Panc1 (cell line): ENCODE measurements at regions not wholly inside any gene's neighbourhood (a gene's known extent, or its start where the extent isn't known, plus 50 kb on each side); places are given as distances from the start of the nearest gene placed in this dataset.

Experiments used
- ATAC-seq: fragments of 200-7000 bp; cut with Tn5 transposase; 2 replicates; pipeline ENCODE4 v1.9.1; 2020; ENCODE audit warnings: mild to moderate bottlenecking, moderate library complexity
- BruUV-seq: library from RNA; stranded (reverse); fragments of 400-500 nt; replicated peaks from 2 replicates; lab custom pipeline; 2021; lab: Mats Ljungman, UMichigan
- CTCF ChIA-PET: fragments of 300-600 bp; sonication (Branson Sonifier 250); formaldehyde crosslinking; loops from one replicate; lab custom pipeline; 2022; ENCODE audit warnings: antibody characterized with exemption; lab: Charles Lee
- POLR2A ChIA-PET: fragments of 300-600 bp; sonication (Branson Sonifier 250); formaldehyde crosslinking; loops from one replicate; lab custom pipeline; 2022; ENCODE audit warnings: antibody characterized with exemption; lab: Charles Lee
- DNase-seq: peaks from one replicate; pipeline ENCODE4 v3.0.0-alpha.2; 2010; ENCODE audit warnings: low read depth, low spot score
- H3K27ac ChIP-seq: 2 replicates; pipeline ENCODE4 v1.5.1; 2011; ENCODE audit warnings: mild to moderate bottlenecking, low read length, inconsistent platforms
- H3K27me3 ChIP-seq: fragments of 200-500 bp; sonication (Bioruptor generic); 2 replicates; pipeline ENCODE4 v1.6.0; 2014; ENCODE audit warnings: low read length, inconsistent platforms; ENCODE audit not compliant: control insufficient read depth, insufficient read depth
- H3K36me3 ChIP-seq: fragments of 200-500 bp; sonication (Bioruptor generic); 2 replicates; pipeline ENCODE4 v1.5.1; 2014; ENCODE audit warnings: inconsistent platforms, mild to moderate bottlenecking, low read length, moderate library complexity; ENCODE audit not compliant: control insufficient read depth, insufficient read depth
- H3K4me1 ChIP-seq: 2 replicates; pipeline ENCODE4 v1.5.1; 2011; ENCODE audit warnings: inconsistent platforms, mild to moderate bottlenecking, low read length, moderate library complexity; ENCODE audit not compliant: control insufficient read depth, insufficient read depth
- H3K4me3 ChIP-seq, 2 experiments: 2 replicates each; pipeline ENCODE4 v1.5.1; 2011 to 2012; ENCODE audit warnings: low read depth in 2 of 2, low read length in 2 of 2, mild to moderate bottlenecking in 2 of 2, inconsistent platforms in 1 of 2, moderate library complexity in 1 of 2
- H3K9me3 ChIP-seq: fragments of 200-500 bp; sonication (Bioruptor generic); 2 replicates; pipeline ENCODE4 v1.5.1; 2014; ENCODE audit warnings: low read depth, mild to moderate bottlenecking, inconsistent platforms, low read length, moderate library complexity; ENCODE audit not compliant: control insufficient read depth, insufficient read depth
- POLR2AphosphoS5 ChIP-seq: IDR thresholded peaks from 2 replicates; pipeline ENCODE4 v1.6.1; 2012; ENCODE audit warnings: mild to moderate bottlenecking, low read depth, low read length, moderate library complexity
- SIN3A ChIP-seq: IDR thresholded peaks from 2 replicates; pipeline ENCODE4 v1.6.1; 2012; ENCODE audit warnings: low read depth, mild to moderate bottlenecking, low read length, moderate library complexity, borderline replicate concordance; ENCODE audit not compliant: insufficient read depth
- TCF7L2 ChIP-seq: IDR thresholded peaks from 2 replicates; pipeline ENCODE4 v1.6.1; 2011; ENCODE audit warnings: mild to moderate bottlenecking, low read depth, low read length, inconsistent platforms
- in situ Hi-C: cut with HindIII; loops from 2 replicates; pipeline ENCODE4 v1.10.0; 2016; ENCODE audit warnings: low sequenced_read_pairs, low pct_unique_long_range_greater_than_20kb
- intact Hi-C: fragments of 100-400 bp; cut with micrococcal nuclease; formaldehyde crosslinking; loops from one replicate; pipeline ENCODE4 v1.10.0; 2022; ENCODE audit not compliant: unreplicated experiment
- TF ChIP-seq, protein P1 (sequence below): fragments of 450-650 bp; IDR thresholded peaks from 2 replicates; pipeline ENCODE4 v1.5.1; 2017; ENCODE audit warnings: mild to moderate bottlenecking
- TF ChIP-seq, protein P2 (sequence below), 2 experiments: IDR thresholded peaks; 2 replicates each; pipeline ENCODE4 v1.6.1; 2011 to 2012; ENCODE audit warnings: low read depth in 2 of 2, control low read depth in 1 of 2, low read length in 1 of 2, mild to moderate bottlenecking in 1 of 2, moderate library complexity in 1 of 2; ENCODE audit not compliant: insufficient read depth in 1 of 2

DNA sequence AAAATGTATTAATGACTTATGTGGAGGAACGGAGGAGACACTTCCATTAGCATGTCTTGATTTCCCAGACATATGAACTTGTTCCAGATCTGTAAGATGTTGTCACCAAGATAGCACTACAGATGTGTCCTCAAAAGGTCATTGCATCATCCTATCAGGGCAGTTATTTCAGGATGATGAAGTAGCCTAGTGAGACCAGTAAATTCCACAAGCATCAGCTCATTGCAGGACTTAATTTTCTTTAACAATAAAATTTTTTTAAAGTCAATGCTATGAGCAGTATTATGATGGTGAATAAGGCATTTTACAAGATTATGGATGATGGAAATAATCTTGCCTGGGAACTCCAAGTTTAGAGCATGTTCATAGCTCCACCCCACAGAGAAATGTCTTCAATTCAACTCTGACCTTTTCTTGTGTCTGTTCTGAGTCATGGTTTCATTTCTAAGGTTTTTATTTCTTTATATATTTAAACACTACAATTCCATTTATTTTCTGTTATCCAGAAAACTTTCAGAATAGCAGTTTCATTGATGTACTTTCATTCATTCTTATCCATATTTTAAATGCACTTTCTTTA is 1203.3 kb upstream of the CELF2 start:
- no peak overlapping the region for H3K27ac ChIP-seq
- TF ChIP-seq SIN3A (no peak), POLR2AphosphoS5 (no peak), TCF7L2 (no peak)
- TF ChIP-seq, protein P1, sequence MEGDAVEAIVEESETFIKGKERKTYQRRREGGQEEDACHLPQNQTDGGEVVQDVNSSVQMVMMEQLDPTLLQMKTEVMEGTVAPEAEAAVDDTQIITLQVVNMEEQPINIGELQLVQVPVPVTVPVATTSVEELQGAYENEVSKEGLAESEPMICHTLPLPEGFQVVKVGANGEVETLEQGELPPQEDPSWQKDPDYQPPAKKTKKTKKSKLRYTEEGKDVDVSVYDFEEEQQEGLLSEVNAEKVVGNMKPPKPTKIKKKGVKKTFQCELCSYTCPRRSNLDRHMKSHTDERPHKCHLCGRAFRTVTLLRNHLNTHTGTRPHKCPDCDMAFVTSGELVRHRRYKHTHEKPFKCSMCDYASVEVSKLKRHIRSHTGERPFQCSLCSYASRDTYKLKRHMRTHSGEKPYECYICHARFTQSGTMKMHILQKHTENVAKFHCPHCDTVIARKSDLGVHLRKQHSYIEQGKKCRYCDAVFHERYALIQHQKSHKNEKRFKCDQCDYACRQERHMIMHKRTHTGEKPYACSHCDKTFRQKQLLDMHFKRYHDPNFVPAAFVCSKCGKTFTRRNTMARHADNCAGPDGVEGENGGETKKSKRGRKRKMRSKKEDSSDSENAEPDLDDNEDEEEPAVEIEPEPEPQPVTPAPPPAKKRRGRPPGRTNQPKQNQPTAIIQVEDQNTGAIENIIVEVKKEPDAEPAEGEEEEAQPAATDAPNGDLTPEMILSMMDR = no peak
- TF ChIP-seq, protein P2, sequence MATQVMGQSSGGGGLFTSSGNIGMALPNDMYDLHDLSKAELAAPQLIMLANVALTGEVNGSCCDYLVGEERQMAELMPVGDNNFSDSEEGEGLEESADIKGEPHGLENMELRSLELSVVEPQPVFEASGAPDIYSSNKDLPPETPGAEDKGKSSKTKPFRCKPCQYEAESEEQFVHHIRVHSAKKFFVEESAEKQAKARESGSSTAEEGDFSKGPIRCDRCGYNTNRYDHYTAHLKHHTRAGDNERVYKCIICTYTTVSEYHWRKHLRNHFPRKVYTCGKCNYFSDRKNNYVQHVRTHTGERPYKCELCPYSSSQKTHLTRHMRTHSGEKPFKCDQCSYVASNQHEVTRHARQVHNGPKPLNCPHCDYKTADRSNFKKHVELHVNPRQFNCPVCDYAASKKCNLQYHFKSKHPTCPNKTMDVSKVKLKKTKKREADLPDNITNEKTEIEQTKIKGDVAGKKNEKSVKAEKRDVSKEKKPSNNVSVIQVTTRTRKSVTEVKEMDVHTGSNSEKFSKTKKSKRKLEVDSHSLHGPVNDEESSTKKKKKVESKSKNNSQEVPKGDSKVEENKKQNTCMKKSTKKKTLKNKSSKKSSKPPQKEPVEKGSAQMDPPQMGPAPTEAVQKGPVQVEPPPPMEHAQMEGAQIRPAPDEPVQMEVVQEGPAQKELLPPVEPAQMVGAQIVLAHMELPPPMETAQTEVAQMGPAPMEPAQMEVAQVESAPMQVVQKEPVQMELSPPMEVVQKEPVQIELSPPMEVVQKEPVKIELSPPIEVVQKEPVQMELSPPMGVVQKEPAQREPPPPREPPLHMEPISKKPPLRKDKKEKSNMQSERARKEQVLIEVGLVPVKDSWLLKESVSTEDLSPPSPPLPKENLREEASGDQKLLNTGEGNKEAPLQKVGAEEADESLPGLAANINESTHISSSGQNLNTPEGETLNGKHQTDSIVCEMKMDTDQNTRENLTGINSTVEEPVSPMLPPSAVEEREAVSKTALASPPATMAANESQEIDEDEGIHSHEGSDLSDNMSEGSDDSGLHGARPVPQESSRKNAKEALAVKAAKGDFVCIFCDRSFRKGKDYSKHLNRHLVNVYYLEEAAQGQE (IDR thresholded peaks at IDR 0.05; ENCODE audit: insufficient read depth in 1 of 2, low read depth in 2 of 2, low read length in 1 of 2) = no peak

DNA sequence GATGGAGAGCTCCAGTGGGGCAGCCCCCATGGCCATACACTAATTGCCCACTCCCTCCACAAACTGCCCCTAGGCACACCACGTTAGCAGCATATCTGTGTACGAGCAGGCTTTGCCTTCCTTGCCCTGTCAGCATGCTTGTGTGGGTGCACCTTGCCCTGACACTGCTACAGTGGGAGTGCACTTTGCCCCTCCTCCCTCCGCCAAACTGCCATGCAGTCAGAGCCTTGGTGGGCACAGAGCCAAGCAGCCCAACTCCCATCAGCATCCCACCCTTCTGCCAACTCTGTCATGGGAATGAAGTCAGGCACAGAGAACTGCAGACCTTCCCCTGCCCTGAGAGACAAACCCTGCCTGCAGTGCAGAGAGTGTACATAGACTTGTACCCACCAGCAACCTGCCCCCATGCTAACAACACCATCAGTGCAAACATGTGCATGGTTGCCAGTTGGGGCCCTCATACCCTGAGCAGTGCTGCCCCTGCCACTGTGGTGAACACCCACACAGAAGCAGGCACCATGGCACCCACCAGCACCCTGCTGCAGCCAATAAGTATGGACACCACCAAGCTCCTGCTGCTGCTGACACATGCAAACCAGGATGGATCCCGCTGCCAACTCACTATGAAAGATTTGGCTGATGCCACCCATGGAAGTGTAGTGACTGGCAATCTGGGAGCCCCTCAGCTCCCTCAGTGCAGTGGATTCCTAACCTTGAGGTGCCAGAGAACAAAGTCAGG is 1197.7 kb upstream of the CELF2 start:
- CTCF ChIA-PET = no interaction called here
- intact Hi-C loops = no loop called here

More for the DNA sequence above, 1203.3 kb upstream of the CELF2 start:
- no TSS peak for BruUV-seq
- H3K4me1 ChIP-seq = no peaks in the 10 kb centered on the region
- no peak for ATAC-seq
- no peak overlapping the region for H3K4me3 ChIP-seq
- H3K9me3 ChIP-seq = no peaks in the 10 kb centered on the region
- ChIA-PET POLR2A (no interaction called here), CTCF (no interaction called here)
- intact Hi-C loops = no loop called here
- no peaks in the 10 kb centered on the region for H3K27me3 ChIP-seq
- in situ Hi-C loops = no loop called here
- DNase-seq = no peak
- H3K36me3 ChIP-seq = no peaks in the 10 kb centered on the region

More for the DNA sequence above, 1197.7 kb upstream of the CELF2 start:
- no peaks in the 10 kb centered on the region for H3K36me3 ChIP-seq
- BruUV-seq = no TSS peak
- H3K27ac ChIP-seq = no peak overlapping the region
- no peaks in the 10 kb centered on the region for H3K4me1 ChIP-seq
- no peak overlapping the region for H3K4me3 ChIP-seq
- POLR2A ChIA-PET = no interaction called here
- in situ Hi-C loops = no loop called here
- H3K9me3 ChIP-seq = no peaks in the 10 kb centered on the region
- TF ChIP-seq TCF7L2 (no peak), SIN3A (no peak)
- TF ChIP-seq, protein P2 (IDR thresholded peaks at IDR 0.05; ENCODE audit: insufficient read depth in 1 of 2, low read depth in 2 of 2, low read length in 1 of 2) = no peak
- DNase-seq = no peak
- no peak for ATAC-seq
- H3K27me3 ChIP-seq = no peaks in the 10 kb centered on the region
